CD14-positive monocyte (primary cell): ENCODE measurements at regions not wholly inside any gene's neighbourhood (a gene's known extent, or its start where the extent isn't known, plus 50 kb on each side); places are given as distances from the start of the nearest gene placed in this dataset.

Source experiments
- DNase-seq, 3 donors: peaks; one replicate each; pipeline ENCODE4 v3.0.0-alpha.2; 2011 to 2022
- H2AFZ ChIP-seq: 2 replicates; pipeline ENCODE4 v1.6.0; 2012; ENCODE audit warnings: mild to moderate bottlenecking, low read depth, low read length, inconsistent platforms; ENCODE audit not compliant: insufficient read depth, poor library complexity, severe bottlenecking
- H3K27ac ChIP-seq, 2 donors: 1 replicate in 1 of 2; 2 replicates in 1 of 2; pipeline ENCODE4 v1.5.1; 2012 to 2013; ENCODE audit warnings: low read length in 2 of 2, control low read depth in 1 of 2, inconsistent platforms in 1 of 2, low read depth in 1 of 2, mild to moderate bottlenecking in 1 of 2
- H3K27me3 ChIP-seq, 2 donors: one replicate each; pipeline versions ENCODE4 v1.6.0 to v1.6.1; 2011 to 2013; ENCODE audit warnings: low read length in 2 of 2; ENCODE audit not compliant: control insufficient read depth in 2 of 2, insufficient read depth in 2 of 2
- H3K36me3 ChIP-seq, 2 donors: replicated peaks in 1 of 2; 1 replicate in 1 of 2; 2 replicates in 1 of 2; pipeline versions ENCODE4 v1.5.1 to v1.6.1; 2012 to 2013; ENCODE audit warnings: low read length in 2 of 2, control low read depth in 1 of 2, inconsistent platforms in 1 of 2, mild to moderate bottlenecking in 1 of 2; ENCODE audit not compliant: insufficient read depth in 2 of 2, control insufficient read depth in 1 of 2
- H3K4me1 ChIP-seq, 2 donors: 1 replicate in 1 of 2; 2 replicates in 1 of 2; pipeline versions ENCODE4 v1.5.1 to v1.6.1; 2012 to 2013; ENCODE audit warnings: low read length in 2 of 2, control low read depth in 1 of 2, inconsistent platforms in 1 of 2, mild to moderate bottlenecking in 1 of 2, moderate library complexity in 1 of 2; ENCODE audit not compliant: insufficient read depth in 2 of 2, control insufficient read depth in 1 of 2
- H3K4me2 ChIP-seq: replicated peaks from 2 replicates; pipeline ENCODE3; 2012; ENCODE audit warnings: low read length, moderate library complexity, mild to moderate bottlenecking; ENCODE audit not compliant: poor library complexity, severe bottlenecking; ENCODE audit errors: extremely low read depth
- H3K4me3 ChIP-seq, 3 experiments: fragments of 200-600 bp in 1 of 3; sonication (generic) in 1 of 3; replicated peaks in 1 of 3; 1 replicate in 2 of 3; 2 replicates in 1 of 3; pipeline ENCODE4 v1.5.1; 2011 to 2013; ENCODE audit warnings: low read length in 3 of 3, mild to moderate bottlenecking in 3 of 3, control low read depth in 2 of 3, low read depth in 2 of 3, inconsistent platforms in 1 of 3, moderate library complexity in 1 of 3
- H3K79me2 ChIP-seq: 2 replicates; pipeline ENCODE4 v1.6.0; 2012; ENCODE audit warnings: mild to moderate bottlenecking, control low read depth, inconsistent platforms, low read length, moderate library complexity; ENCODE audit not compliant: insufficient read depth
- H3K9ac ChIP-seq: 2 replicates; pipeline ENCODE4 v1.6.0; 2017; ENCODE audit warnings: low read length, mild to moderate bottlenecking; ENCODE audit not compliant: insufficient read depth, poor library complexity, severe bottlenecking
- H3K9me3 ChIP-seq, 2 donors: replicated peaks in 1 of 2; 1 replicate in 1 of 2; 2 replicates in 1 of 2; pipeline versions ENCODE4 v1.5.1 to v1.6.1; 2012 to 2013; ENCODE audit warnings: low read length in 2 of 2, control low read depth in 1 of 2; ENCODE audit not compliant: control insufficient read depth in 1 of 2, insufficient read depth in 1 of 2
- H4K20me1 ChIP-seq: 2 replicates; pipeline ENCODE4 v1.6.0; 2012; ENCODE audit warnings: mild to moderate bottlenecking, low read length, control low read depth, moderate library complexity; ENCODE audit not compliant: insufficient read depth
- H3K27ac Mint-ChIP-seq, 7 donors: one replicate each; pipeline ENCODE4 v1.8.0; 2020; ENCODE audit warnings: mild to moderate bottlenecking in 7 of 7, mixed read lengths in 7 of 7, moderate library complexity in 6 of 7, inconsistent platforms in 2 of 7
- H3K27me3 Mint-ChIP-seq, 3 donors: one replicate each; pipeline ENCODE4 v1.8.0; 2021 to 2022; ENCODE audit warnings: low read depth in 3 of 3, mild to moderate bottlenecking in 3 of 3, mixed read lengths in 3 of 3, moderate library complexity in 3 of 3, inconsistent platforms in 1 of 3
- H3K36me3 Mint-ChIP-seq, 2 donors: one replicate each; pipeline ENCODE4 v1.8.0; 2020; ENCODE audit warnings: mixed read lengths in 2 of 2, inconsistent platforms in 1 of 2, mild to moderate bottlenecking in 1 of 2
- H3K4me1 Mint-ChIP-seq: one replicate; pipeline ENCODE4 v1.8.0; 2020; ENCODE audit warnings: mild to moderate bottlenecking, mixed read lengths
- H3K4me3 Mint-ChIP-seq, 2 donors: one replicate each; pipeline ENCODE4 v1.8.0; 2020; ENCODE audit warnings: mild to moderate bottlenecking in 2 of 2, mixed read lengths in 2 of 2, moderate library complexity in 1 of 2
- H3K9me3 Mint-ChIP-seq, 7 donors: one replicate each; pipeline ENCODE4 v1.8.0; 2020 to 2022; ENCODE audit warnings: mixed read lengths in 7 of 7, mild to moderate bottlenecking in 6 of 7, moderate library complexity in 6 of 7, inconsistent platforms in 2 of 7
- intact Hi-C, 2 donors: fragments of 100-400 bp; cut with micrococcal nuclease; formaldehyde crosslinking; loops; one replicate each; pipeline versions ENCODE4 v1.15.0 to v1.15.1; 2023
- TF ChIP-seq, protein P1 (sequence below): fragments of 200-600 bp; IDR thresholded peaks from one replicate; pipeline ENCODE4 v1.8.0; 2022; ENCODE audit warnings: antibody characterized with exemption, mild to moderate bottlenecking

DNA sequence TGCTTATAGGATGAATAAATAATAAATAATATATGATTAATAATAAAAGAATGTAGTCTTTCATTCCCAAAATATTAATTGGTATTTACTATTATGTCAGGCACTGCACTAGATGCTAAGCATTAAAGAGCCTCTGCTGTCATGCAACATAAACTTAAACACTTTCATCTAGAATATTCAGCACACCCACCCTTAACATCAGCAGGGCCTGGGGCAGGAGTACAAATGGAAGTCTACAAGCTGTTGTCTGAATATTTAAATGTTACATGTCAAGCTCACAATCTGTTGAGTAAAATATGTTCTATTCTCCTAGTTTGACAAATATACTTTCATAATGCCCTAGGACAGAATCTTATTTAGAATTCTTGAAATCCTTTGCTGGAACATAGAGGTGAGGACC lies 395.1 kb downstream of the EPM2A start:
- no peak overlapping the region for H3K4me2 ChIP-seq
- H3K4me3 ChIP-seq: no peak overlapping the region
- no peaks in the 10 kb centered on the region for H4K20me1 ChIP-seq
- Mint-ChIP-seq H3K4me1 (no peaks in the 10 kb centered on the region), H3K9me3 (peaks cover 0 to 3% (median 0%) of the 10 kb centered on the region in 7 donors), H3K4me3 (no peak overlapping the region), H3K36me3 (no peaks in the 10 kb centered on the region), H3K27me3 (peaks cover 0 to 6% (median 0%) of the 10 kb centered on the region in 3 donors), H3K27ac (no peak overlapping the region)
- intact Hi-C loops: no loop called here
- no peaks in the 10 kb centered on the region for H3K9me3 ChIP-seq
- DNase-seq: no peak
- H3K9ac ChIP-seq: no peak overlapping the region
- no peaks in the 10 kb centered on the region for H3K27me3 ChIP-seq
- H3K4me1 ChIP-seq: no peaks in the 10 kb centered on the region
- H2AFZ ChIP-seq: no peak overlapping the region
- no peaks in the 10 kb centered on the region for H3K79me2 ChIP-seq
- H3K36me3 ChIP-seq: no peaks in the 10 kb centered on the region
- H3K27ac ChIP-seq: no peak overlapping the region
- TF ChIP-seq, protein P1, sequence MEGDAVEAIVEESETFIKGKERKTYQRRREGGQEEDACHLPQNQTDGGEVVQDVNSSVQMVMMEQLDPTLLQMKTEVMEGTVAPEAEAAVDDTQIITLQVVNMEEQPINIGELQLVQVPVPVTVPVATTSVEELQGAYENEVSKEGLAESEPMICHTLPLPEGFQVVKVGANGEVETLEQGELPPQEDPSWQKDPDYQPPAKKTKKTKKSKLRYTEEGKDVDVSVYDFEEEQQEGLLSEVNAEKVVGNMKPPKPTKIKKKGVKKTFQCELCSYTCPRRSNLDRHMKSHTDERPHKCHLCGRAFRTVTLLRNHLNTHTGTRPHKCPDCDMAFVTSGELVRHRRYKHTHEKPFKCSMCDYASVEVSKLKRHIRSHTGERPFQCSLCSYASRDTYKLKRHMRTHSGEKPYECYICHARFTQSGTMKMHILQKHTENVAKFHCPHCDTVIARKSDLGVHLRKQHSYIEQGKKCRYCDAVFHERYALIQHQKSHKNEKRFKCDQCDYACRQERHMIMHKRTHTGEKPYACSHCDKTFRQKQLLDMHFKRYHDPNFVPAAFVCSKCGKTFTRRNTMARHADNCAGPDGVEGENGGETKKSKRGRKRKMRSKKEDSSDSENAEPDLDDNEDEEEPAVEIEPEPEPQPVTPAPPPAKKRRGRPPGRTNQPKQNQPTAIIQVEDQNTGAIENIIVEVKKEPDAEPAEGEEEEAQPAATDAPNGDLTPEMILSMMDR: no peak

GRCh38 chr6:145345094-145345493 lies 390.2 kb downstream of the EPM2A start:
- intact Hi-C loops: no loop called here
- Histone ChIP-seq H3K9ac (no peak overlapping the region), H3K4me1 (no peaks in the 10 kb centered on the region), H3K27me3 (no peaks in the 10 kb centered on the region), H3K27ac (no peak overlapping the region), H3K9me3 (no peaks in the 10 kb centered on the region), H3K36me3 (no peaks in the 10 kb centered on the region), H3K4me3 (no peak overlapping the region), H3K79me2 (no peaks in the 10 kb centered on the region), H2AFZ (no peak overlapping the region), H4K20me1 (no peaks in the 10 kb centered on the region), H3K4me2 (no peak overlapping the region)
- Mint-ChIP-seq H3K4me3 (no peak overlapping the region), H3K27ac (no peak overlapping the region), H3K9me3 (peaks cover 0 to 3% (median 0%) of the 10 kb centered on the region in 7 donors), H3K36me3 (no peaks in the 10 kb centered on the region), H3K4me1 (no peaks in the 10 kb centered on the region), H3K27me3 (peaks cover 0 to 6% (median 0%) of the 10 kb centered on the region in 3 donors)
- DNase-seq: no peak
- TF ChIP-seq, protein P1: no peak
